Epithelial cell of proximal tubule (primary cell): ENCODE measurements at regions not wholly inside any gene's neighbourhood (a gene's known extent, or its start where the extent isn't known, plus 50 kb on each side); places are given as distances from the start of the nearest gene placed in this dataset.

Experiments
- DNase-seq: peaks from one replicate; pipeline ENCODE4 v3.0.0-alpha.2; 2011; ENCODE audit warnings: low read depth
- H3K4me3 ChIP-seq: 2 replicates; pipeline ENCODE4 v1.5.1; 2011; ENCODE audit warnings: low read depth, mild to moderate bottlenecking, low read length
- CTCF ChIP-seq: conservative IDR thresholded peaks from 2 replicates; pipeline ENCODE4 v1.5.1; 2012; ENCODE audit warnings: low read depth, mild to moderate bottlenecking, low read length

- no peak for DNase-seq
- TF ChIP-seq CTCF: no peak
- no peak overlapping the region for H3K4me3 ChIP-seq
Measured at GRCh38 chr4:28690890-28691289, 1830.2 kb downstream of the STIM2 start.

GRCh38 chr4:28702571-28702970, 1841.9 kb downstream of the STIM2 start:
- TF ChIP-seq CTCF: no peak
- H3K4me3 ChIP-seq: no peak overlapping the region
- DNase-seq: no peak

- no peak for TF ChIP-seq CTCF
- H3K4me3 ChIP-seq: no peak overlapping the region
- DNase-seq: no peak
Measured at GRCh38 chr4:28709891-28710290, 1849.2 kb downstream of the STIM2 start.

GRCh38 chr4:28723371-28723770, 1862.7 kb downstream of the STIM2 start:
- DNase-seq: no peak
- no peak overlapping the region for H3K4me3 ChIP-seq
- no peak for TF ChIP-seq CTCF

GRCh38 chr4:28724239-28724638, 1863.6 kb downstream of the STIM2 start:
- TF ChIP-seq CTCF: no peak
- no peak for DNase-seq
- H3K4me3 ChIP-seq: no peak overlapping the region

- no peak overlapping the region for H3K4me3 ChIP-seq
- TF ChIP-seq CTCF: no peak
- DNase-seq: no peak
Measured at GRCh38 chr4:28730304-28730703, 1869.7 kb downstream of the STIM2 start.

GRCh38 chr4:28744066-28744465, 1883.4 kb downstream of the STIM2 start:
- no peak for TF ChIP-seq CTCF
- DNase-seq: no peak
- no peak overlapping the region for H3K4me3 ChIP-seq
